ENCODE measurements at regions not wholly inside any gene's neighbourhood (a gene's known extent, or its start where the extent isn't known, plus 50 kb on each side); places are given as distances from the start of the nearest gene placed in this dataset.

DNA sequence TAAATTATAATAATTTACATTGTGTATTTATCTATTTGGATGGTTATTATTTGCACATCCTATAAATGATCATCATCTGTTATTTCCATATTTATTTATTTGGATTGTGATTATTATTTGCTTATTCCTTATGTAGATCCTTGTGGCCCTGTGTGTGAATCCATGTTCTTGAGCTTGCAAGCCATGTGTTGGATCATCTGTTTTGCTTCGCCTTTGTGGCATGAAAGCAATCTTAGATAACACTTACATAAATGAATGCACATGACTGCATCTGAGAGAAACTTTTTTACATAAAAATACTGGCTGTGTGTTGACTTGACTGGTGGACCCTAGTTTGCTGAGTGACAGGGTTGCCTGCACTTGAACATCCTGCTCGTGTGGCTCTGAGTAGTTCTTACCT, 1024.5 kb upstream of the RBFOX1 start:
- TF ChIP-seq POLR2A (IDR thresholded peaks at IDR 0.05) (no peak), CTCF (IDR thresholded peaks at IDR 0.05 in 4 of 5, conservative IDR thresholded peaks at IDR 0.05 in 1 of 5) (no peak)

DNA sequence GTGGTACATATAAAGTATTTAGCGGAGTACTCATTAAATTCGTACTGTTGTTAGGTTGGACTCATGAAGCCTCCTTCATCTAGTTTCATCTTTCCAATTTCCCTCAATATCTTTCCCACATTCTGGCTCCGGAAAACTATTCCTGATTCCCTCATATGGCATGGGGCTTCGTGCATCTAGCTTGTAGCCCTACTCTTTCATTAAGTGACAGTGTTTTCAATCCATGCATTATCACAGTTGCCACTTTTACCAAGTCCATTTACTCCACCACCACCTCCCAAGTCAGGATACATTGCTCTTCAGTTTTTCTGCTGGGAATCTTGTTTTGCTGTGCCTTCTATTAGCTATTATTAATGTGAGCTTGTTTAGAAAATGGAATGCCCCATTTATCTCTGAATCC, 1032.1 kb upstream of the RBFOX1 start:
- no peaks in the 10 kb centered on the region for H3K9me3 ChIP-seq
- no peak overlapping the region for H3K4me3 ChIP-seq
- DNase-seq, result no peak
- H3K27ac ChIP-seq, result no peak overlapping the region
- ATAC-seq, result no peak
- no peaks in the 10 kb centered on the region for H3K27me3 ChIP-seq
- TF ChIP-seq POLR2A (IDR thresholded peaks at IDR 0.05) (no peak), CTCF (IDR thresholded peaks at IDR 0.05 in 4 of 5, conservative IDR thresholded peaks at IDR 0.05 in 1 of 5) (no peak)
- intact Hi-C loops (cut with DNase I; ENCODE audit: low total_unique reads), result no loop called here
- in situ Hi-C loops (cut with MboI; ENCODE audit: low sequenced_read_pairs in 4 of 4), result no loop called here
- H3K36me3 ChIP-seq, result no peaks in the 10 kb centered on the region
- H3K4me1 ChIP-seq, result no peaks in the 10 kb centered on the region

More for the DNA sequence above, 1024.5 kb upstream of the RBFOX1 start:
- Histone ChIP-seq H3K27ac (no peak overlapping the region), H3K27me3 (no peaks in the 10 kb centered on the region), H3K36me3 (no peaks in the 10 kb centered on the region), H3K4me1 (no peaks in the 10 kb centered on the region), H3K4me3 (no peak overlapping the region), H3K9me3 (no peaks in the 10 kb centered on the region)
- in situ Hi-C loops (cut with MboI; ENCODE audit: low sequenced_read_pairs in 4 of 4) (no loop called here), intact Hi-C loops (cut with DNase I; ENCODE audit: low total_unique reads) (no loop called here)
- ATAC-seq (no peak), DNase-seq (no peak)

DNA sequence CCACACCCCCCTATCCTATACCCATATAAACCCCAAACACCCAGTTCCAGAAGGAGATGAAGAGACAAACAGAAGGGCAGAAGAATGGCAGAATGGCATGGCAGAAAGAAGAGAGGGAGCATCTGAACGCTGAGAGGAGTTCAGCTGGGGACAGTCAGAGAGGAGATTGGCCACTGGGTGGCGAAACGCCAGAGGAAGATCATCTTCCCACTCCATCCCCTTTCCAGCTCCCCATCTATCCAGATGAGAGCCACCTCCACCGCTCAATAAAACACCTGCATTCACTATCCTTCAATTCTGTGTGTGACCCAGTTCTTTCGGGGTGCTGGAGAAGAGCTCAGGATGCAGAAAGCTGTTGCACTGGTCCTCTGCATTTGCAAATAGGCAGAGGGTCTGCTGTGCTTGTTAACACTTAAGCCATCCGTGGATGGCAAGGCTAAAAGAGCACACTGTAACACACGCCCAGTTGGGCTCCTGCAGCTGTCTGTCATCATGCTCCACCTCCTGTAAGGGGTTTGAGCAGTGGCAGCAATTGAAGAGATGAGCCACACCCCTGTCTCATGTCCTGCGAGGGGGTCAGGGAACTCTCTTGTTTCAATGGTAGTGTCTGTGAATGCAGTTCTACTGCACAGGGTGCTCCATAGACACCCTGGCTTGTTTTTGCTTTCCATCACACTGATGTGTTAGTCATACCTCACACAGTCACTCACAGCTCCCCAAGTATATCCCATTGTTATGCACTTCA, 1034.8 kb upstream of the RBFOX1 start:
- H3K9me3 ChIP-seq, result no peaks in the 10 kb centered on the region
- H3K4me3 ChIP-seq, result no peak overlapping the region
- no peaks in the 10 kb centered on the region for H3K27me3 ChIP-seq
- no peaks in the 10 kb centered on the region for H3K4me1 ChIP-seq
- no peak for ATAC-seq
- no peak overlapping the region for H3K27ac ChIP-seq
- DNase-seq, result no peak
- in situ Hi-C loops (cut with MboI; ENCODE audit: low sequenced_read_pairs in 4 of 4) (no loop called here), intact Hi-C loops (cut with DNase I; ENCODE audit: low total_unique reads) (no loop called here)
- TF ChIP-seq CTCF (IDR thresholded peaks at IDR 0.05 in 4 of 5, conservative IDR thresholded peaks at IDR 0.05 in 1 of 5) (no peak), POLR2A (IDR thresholded peaks at IDR 0.05) (no peak)
- H3K36me3 ChIP-seq, result no peaks in the 10 kb centered on the region

GRCh38 chr16:6286176-6286575, 1046.5 kb upstream of the RBFOX1 start:
- intact Hi-C loops (cut with DNase I; ENCODE audit: low total_unique reads), result no loop called here
- no peaks in the 10 kb centered on the region for H3K4me1 ChIP-seq
- TF ChIP-seq POLR2A (IDR thresholded peaks at IDR 0.05) (no peak), CTCF (IDR thresholded peaks at IDR 0.05 in 4 of 5, conservative IDR thresholded peaks at IDR 0.05 in 1 of 5) (no peak)
- no peak for DNase-seq
- H3K4me3 ChIP-seq, result no peak overlapping the region
- no peaks in the 10 kb centered on the region for H3K9me3 ChIP-seq
- no peaks in the 10 kb centered on the region for H3K36me3 ChIP-seq
- no peaks in the 10 kb centered on the region for H3K27me3 ChIP-seq
- ATAC-seq, result no peak
- H3K27ac ChIP-seq, result no peak overlapping the region
- in situ Hi-C loops (cut with MboI; ENCODE audit: low sequenced_read_pairs in 4 of 4), result no loop called here

GRCh38 chr16:6284731-6285130, 1047.9 kb upstream of the RBFOX1 start:
- Histone ChIP-seq H3K27ac (no peak overlapping the region), H3K27me3 (no peaks in the 10 kb centered on the region), H3K36me3 (no peaks in the 10 kb centered on the region), H3K4me1 (no peaks in the 10 kb centered on the region), H3K4me3 (no peak overlapping the region), H3K9me3 (no peaks in the 10 kb centered on the region)
- TF ChIP-seq CTCF (IDR thresholded peaks at IDR 0.05 in 4 of 5, conservative IDR thresholded peaks at IDR 0.05 in 1 of 5) (no peak), POLR2A (IDR thresholded peaks at IDR 0.05) (no peak)
- intact Hi-C loops (cut with DNase I; ENCODE audit: low total_unique reads) (no loop called here), in situ Hi-C loops (cut with MboI; ENCODE audit: low sequenced_read_pairs in 4 of 4) (no loop called here)
- DNase-seq (no peak), ATAC-seq (no peak)
